Neural progenitor cell (in vitro differentiated cells): ENCODE measurements at regions not wholly inside any gene's neighbourhood (a gene's known extent, or its start where the extent isn't known, plus 50 kb on each side); places are given as distances from the start of the nearest gene placed in this dataset.

Experiments used
- DNase-seq: peaks from one replicate; pipeline ENCODE4 v3.0.0-alpha.2; 2016; ENCODE audit warnings: low spot score
- H2AFZ ChIP-seq: fragments of 200-600 bp; sonication (generic); replicated peaks from 2 replicates; pipeline ENCODE4 v1.6.1; 2016; ENCODE audit warnings: antibody characterized with exemption
- H3F3A ChIP-seq: fragments of 200-600 bp; sonication (generic); 2 replicates; pipeline ENCODE4 v1.6.1; 2016; ENCODE audit warnings: antibody characterized with exemption, low read depth
- H3K27ac ChIP-seq: fragments of 200-600 bp; sonication (generic); 2 replicates; pipeline ENCODE4 v1.5.1; 2016; ENCODE audit warnings: mild to moderate bottlenecking
- H3K27me3 ChIP-seq: fragments of 200-600 bp; sonication (generic); 2 replicates; pipeline ENCODE4 v1.6.1; 2016; ENCODE audit warnings: mild to moderate bottlenecking, moderate library complexity
- H3K36me3 ChIP-seq: fragments of 200-600 bp; sonication (generic); 2 replicates; pipeline ENCODE4 v1.5.1; 2016
- H3K4me1 ChIP-seq: fragments of 200-600 bp; sonication (generic); 2 replicates; pipeline ENCODE4 v1.6.1; 2016; ENCODE audit warnings: mixed run types
- H3K4me2 ChIP-seq: fragments of 200-600 bp; sonication (generic); 2 replicates; pipeline ENCODE4 v1.6.1; 2016
- H3K4me3 ChIP-seq: fragments of 200-600 bp; sonication (generic); 2 replicates; pipeline ENCODE4 v1.5.1; 2016
- H3K79me2 ChIP-seq: fragments of 200-600 bp; sonication (generic); 2 replicates; pipeline ENCODE4 v1.6.1; 2016; ENCODE audit warnings: low read depth
- H3K9ac ChIP-seq: fragments of 200-600 bp; sonication (generic); 2 replicates; pipeline ENCODE4 v1.6.1; 2016
- H3K9me3 ChIP-seq: fragments of 200-600 bp; sonication (generic); 2 replicates; pipeline ENCODE4 v1.5.1; 2016; ENCODE audit warnings: low read depth
- H4K20me1 ChIP-seq: fragments of 200-600 bp; sonication (generic); 2 replicates; pipeline ENCODE4 v1.6.1; 2016; ENCODE audit warnings: low read depth
- H3K27ac Mint-ChIP-seq: 3 replicates; pipeline ENCODE4 v1.8.0; 2021; ENCODE audit warnings: mixed read lengths
- H3K27me3 Mint-ChIP-seq: 2 replicates; pipeline ENCODE4 v1.8.0; 2022; ENCODE audit warnings: low read depth, mild to moderate bottlenecking, inconsistent platforms, moderate library complexity, mixed read lengths; ENCODE audit not compliant: insufficient read depth
- H3K36me3 Mint-ChIP-seq: 3 replicates; pipeline ENCODE4 v1.8.0; 2021; ENCODE audit warnings: mixed read lengths
- H3K4me1 Mint-ChIP-seq: 3 replicates; pipeline ENCODE4 v1.8.0; 2021; ENCODE audit warnings: mixed read lengths
- H3K4me3 Mint-ChIP-seq: 3 replicates; pipeline ENCODE4 v1.8.0; 2021; ENCODE audit warnings: mild to moderate bottlenecking, moderate library complexity, mixed read lengths
- H3K9me3 Mint-ChIP-seq: 3 replicates; pipeline ENCODE4 v1.8.0; 2020; ENCODE audit warnings: mixed read lengths
- CTCF ChIP-seq: fragments of 200-600 bp; sonication (generic); IDR thresholded peaks from 2 replicates; pipeline ENCODE4 v1.5.1; 2017; ENCODE audit warnings: antibody characterized with exemption, mild to moderate bottlenecking
- EZH2 ChIP-seq: fragments of 200-600 bp; sonication (generic); IDR thresholded peaks from 2 replicates; pipeline ENCODE4 v1.6.1; 2017; ENCODE audit warnings: antibody characterized with exemption, mild to moderate bottlenecking, moderate library complexity
- EZH2phosphoT487 ChIP-seq: fragments of 200-600 bp; sonication (generic); IDR thresholded peaks from 2 replicates; pipeline ENCODE4 v1.6.1; 2017; ENCODE audit warnings: antibody characterized with exemption

GRCh38 chr3:117306299-117306698 is 596.7 kb downstream of the TUSC7 start:
- Histone ChIP-seq H3K9ac (no peak overlapping the region), H3K4me1 (no peaks in the 10 kb centered on the region), H3K27ac (no peak overlapping the region), H3K4me3 (no peak overlapping the region), H3K79me2 (no peaks in the 10 kb centered on the region), H3K36me3 (no peaks in the 10 kb centered on the region), H4K20me1 (no peaks in the 10 kb centered on the region), H3K9me3 (no peaks in the 10 kb centered on the region), H3K4me2 (no peak overlapping the region), H2AFZ (no peak overlapping the region), H3F3A (no peaks in the 10 kb centered on the region), H3K27me3 (no peaks in the 10 kb centered on the region)
- no peak for DNase-seq
- TF ChIP-seq EZH2 (no peak), CTCF (no peak), EZH2phosphoT487 (no peak)
- Mint-ChIP-seq H3K27me3 (no peaks in the 10 kb centered on the region), H3K9me3 (no peaks in the 10 kb centered on the region), H3K4me1 (no peaks in the 10 kb centered on the region), H3K27ac (no peak overlapping the region), H3K36me3 (no peaks in the 10 kb centered on the region), H3K4me3 (no peak overlapping the region)

- no peaks in the 10 kb centered on the region for H3K27me3 Mint-ChIP-seq
- H4K20me1 ChIP-seq: no peaks in the 10 kb centered on the region
- no peak overlapping the region for H3K4me2 ChIP-seq
- H3K9ac ChIP-seq: no peak overlapping the region
- no peaks in the 10 kb centered on the region for H3K9me3 ChIP-seq
- no peaks in the 10 kb centered on the region for H3K27me3 ChIP-seq
- TF ChIP-seq CTCF: no peak
- TF ChIP-seq EZH2: no peak
- no peaks in the 10 kb centered on the region for H3K36me3 Mint-ChIP-seq
- H3K27ac ChIP-seq: no peak overlapping the region
- DNase-seq: no peak
- H3K36me3 ChIP-seq: no peaks in the 10 kb centered on the region
- no peak overlapping the region for H3K27ac Mint-ChIP-seq
- H3K4me1 Mint-ChIP-seq: no peaks in the 10 kb centered on the region
- no peaks in the 10 kb centered on the region for H3K4me1 ChIP-seq
- H2AFZ ChIP-seq: no peak overlapping the region
- no peaks in the 10 kb centered on the region for H3F3A ChIP-seq
- no peaks in the 10 kb centered on the region for H3K79me2 ChIP-seq
- H3K9me3 Mint-ChIP-seq: no peaks in the 10 kb centered on the region
- no peak overlapping the region for H3K4me3 Mint-ChIP-seq
- no peak overlapping the region for H3K4me3 ChIP-seq
Measured at GRCh38 chr3:117308353-117308752, 598.8 kb downstream of the TUSC7 start.

- DNase-seq: no peak
- no peak overlapping the region for H3K27ac Mint-ChIP-seq
- Histone ChIP-seq H3K4me3 (no peak overlapping the region), H3K9ac (no peak overlapping the region), H3K36me3 (no peaks in the 10 kb centered on the region), H2AFZ (no peak overlapping the region), H4K20me1 (no peaks in the 10 kb centered on the region), H3K4me2 (no peak overlapping the region), H3F3A (no peaks in the 10 kb centered on the region), H3K27ac (no peak overlapping the region), H3K9me3 (no peaks in the 10 kb centered on the region), H3K4me1 (no peaks in the 10 kb centered on the region), H3K27me3 (no peaks in the 10 kb centered on the region), H3K79me2 (no peaks in the 10 kb centered on the region)
- no peaks in the 10 kb centered on the region for H3K4me1 Mint-ChIP-seq
- no peaks in the 10 kb centered on the region for H3K27me3 Mint-ChIP-seq
- no peak overlapping the region for H3K4me3 Mint-ChIP-seq
- TF ChIP-seq EZH2 (no peak), EZH2phosphoT487 (no peak), CTCF (no peak)
- no peaks in the 10 kb centered on the region for H3K36me3 Mint-ChIP-seq
- H3K9me3 Mint-ChIP-seq: no peaks in the 10 kb centered on the region
Measured at GRCh38 chr3:117308756-117309155, 599.2 kb downstream of the TUSC7 start.

GRCh38 chr3:117310536-117310935 is 601.0 kb downstream of the TUSC7 start:
- H3K4me3 Mint-ChIP-seq: no peak overlapping the region

More at GRCh38 chr3:117310536-117310935, 601.0 kb downstream of the TUSC7 start:
- Mint-ChIP-seq H3K27me3 (no peaks in the 10 kb centered on the region), H3K9me3 (no peaks in the 10 kb centered on the region), H3K27ac (no peak overlapping the region), H3K4me1 (no peaks in the 10 kb centered on the region), H3K36me3 (no peaks in the 10 kb centered on the region)
- H3K9ac ChIP-seq: no peak overlapping the region
- no peak overlapping the region for H3K4me2 ChIP-seq
- H2AFZ ChIP-seq: no peak overlapping the region
- TF ChIP-seq EZH2phosphoT487: no peak
- TF ChIP-seq CTCF: no peak
- no peak for TF ChIP-seq EZH2
- H3K4me3 ChIP-seq: no peak overlapping the region
- H3F3A ChIP-seq: no peaks in the 10 kb centered on the region
- H4K20me1 ChIP-seq: no peaks in the 10 kb centered on the region
- DNase-seq: no peak
- no peak overlapping the region for H3K27ac ChIP-seq
- no peaks in the 10 kb centered on the region for H3K4me1 ChIP-seq
- no peaks in the 10 kb centered on the region for H3K9me3 ChIP-seq
- no peaks in the 10 kb centered on the region for H3K27me3 ChIP-seq
- no peaks in the 10 kb centered on the region for H3K79me2 ChIP-seq
- no peaks in the 10 kb centered on the region for H3K36me3 ChIP-seq
